ENCODE measurements at regions not wholly inside any gene's neighbourhood (a gene's known extent, or its start where the extent isn't known, plus 50 kb on each side); places are given as distances from the start of the nearest gene placed in this dataset.

DNA sequence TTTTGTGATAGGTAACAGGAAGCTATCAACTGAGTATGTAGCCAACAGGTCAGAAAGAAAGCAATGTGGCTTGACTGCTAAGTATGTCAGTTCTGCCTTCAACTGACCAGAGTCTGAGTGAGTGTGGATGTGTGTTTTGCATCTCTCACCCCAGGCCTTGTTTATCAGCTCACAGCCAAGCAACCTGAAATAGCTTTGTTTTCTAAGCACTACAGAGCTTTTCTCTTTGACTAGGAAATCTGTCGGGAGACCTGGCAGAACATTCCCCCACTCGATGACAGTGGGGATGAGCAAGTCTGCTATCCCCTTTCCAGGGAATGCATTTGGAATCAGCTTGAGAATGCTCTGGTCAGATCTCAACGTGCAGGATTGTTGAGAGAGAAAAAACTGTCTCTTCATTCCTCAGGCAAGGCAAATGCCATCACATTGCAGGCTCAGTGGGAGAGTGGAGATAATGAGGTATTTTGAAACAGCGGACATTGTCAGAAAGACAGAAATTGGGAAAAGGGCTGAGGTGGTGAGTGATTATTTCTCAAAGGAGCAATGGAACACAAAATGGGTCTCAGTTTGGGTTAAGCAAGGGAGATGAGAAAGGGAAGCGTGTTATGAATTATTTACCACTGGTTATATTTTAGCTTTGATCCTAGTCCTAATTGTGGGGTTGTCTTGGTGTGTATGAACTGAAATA lies 233.8 kb upstream of the PIK3C3 start:
- 72% methylated on average over 5 of the region's 5 CpGs; no CpG with 5 or more reads in 1 of the 2 experiments for WGBS, 2 experiments (ENCODE audit: extremely low coverage in 1 of 2, insufficient coverage in 1 of 2, insufficient read length in 1 of 2, insufficient replicate concordance in 2 of 2, low coverage in 1 of 2, low lambda C conversion rate in 2 of 2, missing lambda C conversion rate in 1 of 2)
- Histone ChIP-seq H2BK5ac (ENCODE audit: low read depth, low read length) (no peak overlapping the region), H3K27ac (ENCODE audit: low read depth, low read length) (no peak overlapping the region), H4K91ac (replicated peaks; ENCODE audit: insufficient read length, low read length) (no peak overlapping the region), H2BK15ac (ENCODE audit: low read length) (no peak overlapping the region), H3K56ac (replicated peaks; ENCODE audit: insufficient read length, low read depth, low read length) (no peak overlapping the region), H3K18ac (ENCODE audit: extremely low read depth, low read length) (no peak overlapping the region), H3K79me2 (ENCODE audit: control insufficient read depth in 1 of 2, insufficient read depth in 2 of 2, low read length in 2 of 2) (no peaks in the 10 kb centered on the region), H3K23ac (ENCODE audit: insufficient read length) (no peak overlapping the region), H3K4me3 (ENCODE audit: extremely low read depth in 1 of 4, insufficient read depth in 2 of 4, low read depth in 3 of 4, low read length in 4 of 4) (no peak overlapping the region), H3K9me3 (ENCODE audit: insufficient read depth in 2 of 2, low read depth in 1 of 2, low read length in 1 of 2) (no peaks in the 10 kb centered on the region), H2AFZ (ENCODE audit: low read length) (peak overlapping the region; percentile 94; the same call in 1 of the 2 replicates), H3K4me1 (replicated peaks in 1 of 4; ENCODE audit: control insufficient read depth in 3 of 4, insufficient read depth in 4 of 4, low read length in 3 of 4) (peaks cover 0 to 3% (median 0%) of the 10 kb centered on the region in 4 experiments; a peak in 1 of 7 replicates), H3K9ac (replicated peaks in 1 of 4; ENCODE audit: extremely low read depth in 1 of 4, low read depth in 3 of 4, low read length in 3 of 4) (no peak overlapping the region), H4K8ac (ENCODE audit: extremely low read depth, insufficient read depth, low read length) (no peak overlapping the region), H3K14ac (ENCODE audit: insufficient read length) (no peak overlapping the region), H4K5ac (ENCODE audit: insufficient read length, low read depth, low read length) (no peak overlapping the region), H3K27me3 (replicated peaks in 1 of 4; ENCODE audit: control insufficient read depth in 3 of 4, extremely low read depth in 1 of 4, insufficient read depth in 3 of 4, low read length in 3 of 4) (no peaks in the 10 kb centered on the region), H2BK20ac (ENCODE audit: low read length) (no peak overlapping the region), H2AK5ac (ENCODE audit: low read depth, low read length) (no peak overlapping the region), H2BK12ac (ENCODE audit: low read depth, low read length) (no peak overlapping the region), H3K23me2 (ENCODE audit: low read depth, low read length) (no peaks in the 10 kb centered on the region), H3K36me3 (ENCODE audit: control insufficient read depth in 2 of 4, insufficient read depth in 4 of 4, low read length in 3 of 4) (no peaks in the 10 kb centered on the region), H3K4me2 (ENCODE audit: insufficient read depth in 1 of 2, low read depth in 2 of 2, low read length in 2 of 2) (no peak overlapping the region), H3K4ac (replicated peaks; ENCODE audit: insufficient read length, low read depth, low read length) (no peak overlapping the region), H2BK120ac (replicated peaks; ENCODE audit: low read depth, low read length) (no peak overlapping the region), H4K20me1 (replicated peaks in 1 of 2; ENCODE audit: control insufficient read depth in 1 of 2, insufficient read depth in 2 of 2, low read length in 2 of 2) (no peaks in the 10 kb centered on the region), H3K79me1 (ENCODE audit: low read depth, low read length) (no peaks in the 10 kb centered on the region)
- FAIRE-seq (no peak), DNase-seq (ENCODE audit: low read depth in 1 of 2, low spot score in 2 of 2) (no peak)
- CTCF ChIA-PET (ENCODE audit: partially characterized antibody): interaction anchor here (0.6 to 1.0 kb wide), 2 partner anchors 40 to 130 kb away, joined by 3 read pairs; no protein-coding TSS in a partner anchor
- no peak for TF ChIP-seq SUZ12 (IDR thresholded peaks at IDR 0.05; ENCODE audit: low read length)
- no peak for TF ChIP-seq CTCF (IDR thresholded peaks at IDR 0.05; ENCODE audit: control extremely low read depth in 1 of 3, insufficient read depth in 1 of 3, low read depth in 1 of 3, low read length in 3 of 3)
- TF ChIP-seq YY1 (IDR thresholded peaks at IDR 0.05; ENCODE audit: low read depth, low read length): no peak
- TF ChIP-seq SAP30 (IDR thresholded peaks at IDR 0.05; ENCODE audit: insufficient read depth, insufficient replicate concordance, low read length): no peak
- TF ChIP-seq PHF8 (conservative IDR thresholded peaks at IDR 0.05; ENCODE audit: low read depth, low read length): no peak
- TF ChIP-seq CEBPB (IDR thresholded peaks at IDR 0.05; ENCODE audit: low read depth, low read length): no peak
- TF ChIP-seq SIRT6 (IDR thresholded peaks at IDR 0.05; ENCODE audit: low read length): no peak
- TF ChIP-seq SP1 (IDR thresholded peaks at IDR 0.05; ENCODE audit: low read depth, low read length): no peak
- POLR2A ChIA-PET (ENCODE audit: partially characterized antibody): no interaction called here

Data from H1 (cell line).